ENCODE measurements at regions not wholly inside any gene's neighbourhood (a gene's known extent, or its start where the extent isn't known, plus 50 kb on each side); places are given as distances from the start of the nearest gene placed in this dataset.

DNA sequence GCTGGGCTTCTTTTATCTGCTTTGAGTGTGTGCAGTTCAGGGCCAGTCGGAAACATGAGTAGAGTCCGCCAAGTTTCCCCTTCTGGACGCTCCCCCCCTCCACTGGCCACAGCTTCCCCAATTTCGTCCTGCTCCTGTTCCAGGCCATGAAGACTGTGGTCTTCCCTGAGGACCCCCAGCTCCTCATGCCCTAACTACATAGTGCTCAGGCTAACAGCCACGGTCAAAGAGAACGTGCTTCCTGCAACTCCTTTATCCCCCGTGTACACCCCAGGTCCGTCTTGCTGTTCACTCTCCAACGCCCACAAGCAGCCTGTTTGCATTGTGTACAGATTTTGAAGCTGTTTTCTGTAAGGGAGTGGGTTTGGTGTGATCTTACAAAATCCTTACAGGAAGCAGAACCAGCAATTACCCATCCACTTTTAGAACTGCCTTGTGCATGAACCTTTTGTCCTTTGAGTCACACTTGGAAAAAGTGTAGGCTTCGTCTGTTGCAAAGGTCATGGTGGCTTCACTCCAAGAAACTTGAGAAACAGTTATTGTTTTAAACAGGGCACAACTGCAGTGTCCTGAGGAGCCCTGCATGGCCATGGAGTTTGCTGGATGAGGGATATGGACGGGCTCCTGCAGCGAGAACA lies 77.0 kb upstream of the FAM20C start:
- DNase-seq (ENCODE audit: low spot score) (no peak), ATAC-seq (ENCODE audit: low FRiP score) (peak; percentile 67)
- no peak for TF ChIP-seq CTCF (IDR thresholded peaks at IDR 0.05)

DNA sequence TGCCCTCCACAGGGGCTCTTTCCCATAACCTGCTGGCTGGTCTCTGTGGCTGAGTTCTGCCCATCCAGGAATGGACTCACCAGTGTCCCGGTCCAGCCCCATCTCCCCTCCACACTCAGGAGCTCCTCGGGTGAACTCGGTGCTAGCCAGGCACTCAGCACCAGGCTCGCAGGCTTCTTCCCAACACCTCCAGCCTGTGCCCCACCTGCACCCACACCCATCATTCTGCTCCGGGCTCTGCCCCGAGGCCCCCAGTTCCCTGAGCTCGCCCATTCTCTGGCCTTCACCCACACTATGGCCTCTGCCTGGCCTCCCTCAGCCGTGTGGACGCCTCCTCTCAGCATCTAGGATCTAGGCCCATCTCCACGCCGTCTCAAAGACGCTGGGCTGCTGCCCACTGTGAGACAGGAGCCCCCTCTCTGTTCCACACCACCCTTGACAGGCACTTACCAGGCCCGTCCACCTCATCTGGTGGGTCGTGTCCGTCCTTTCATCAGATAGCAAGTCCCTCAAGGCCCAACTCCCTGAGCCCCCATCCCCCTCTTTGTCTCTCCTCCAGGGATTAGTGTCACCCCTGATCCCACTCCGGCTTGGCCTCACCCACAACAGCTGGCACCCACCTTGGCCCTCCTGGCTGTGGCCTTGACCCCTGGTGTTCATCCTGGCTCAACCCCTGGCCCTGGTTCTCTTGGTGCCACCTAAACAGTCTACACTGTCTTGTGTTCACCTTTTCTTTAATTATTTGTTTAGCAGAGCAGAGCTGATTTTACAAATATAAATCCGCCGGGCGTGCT lies 76.0 kb upstream of the FAM20C start:
- TF ChIP-seq CTCF (IDR thresholded peaks at IDR 0.05), result no peak
- no peak for DNase-seq (ENCODE audit: low spot score)
- no peak for ATAC-seq (ENCODE audit: low FRiP score)

- no peak for TF ChIP-seq CTCF (IDR thresholded peaks at IDR 0.05)
These were observed 74.3 kb upstream of the FAM20C start for GRCh38 chr7:117836-118614.

GRCh38 chr7:118615-119391 lies 73.6 kb upstream of the FAM20C start:
- ATAC-seq (ENCODE audit: low FRiP score), result no peak
- no peak for TF ChIP-seq CTCF (IDR thresholded peaks at IDR 0.05)
- DNase-seq (ENCODE audit: low spot score), result no peak

More at GRCh38 chr7:117836-118614, 74.3 kb upstream of the FAM20C start:
- DNase-seq (ENCODE audit: low spot score), result no peak
- no peak for ATAC-seq (ENCODE audit: low FRiP score)

GRCh38 chr7:119392-120163 lies 72.8 kb upstream of the FAM20C start:
- DNase-seq (ENCODE audit: low spot score) (no peak), ATAC-seq (ENCODE audit: low FRiP score) (no peak)
- no peak for TF ChIP-seq CTCF (IDR thresholded peaks at IDR 0.05)
